H9 (cell line): ENCODE measurements at regions not wholly inside any gene's neighbourhood (a gene's known extent, or its start where the extent isn't known, plus 50 kb on each side); places are given as distances from the start of the nearest gene placed in this dataset.

Source experiments
- DNase-seq: peaks from one replicate; pipeline ENCODE4 v3.0.0-alpha.2; 2017
- H2AFZ ChIP-seq: one replicate; pipeline ENCODE4 v1.6.1; 2013; ENCODE audit warnings: mild to moderate bottlenecking, low read length, control low read depth, moderate library complexity
- H2AK5ac ChIP-seq: 2 replicates; pipeline ENCODE4 v1.6.1; 2013; ENCODE audit warnings: low read length, control low read depth, mixed read lengths; ENCODE audit not compliant: insufficient read length
- H2BK120ac ChIP-seq: one replicate; pipeline ENCODE4 v1.6.1; 2013; ENCODE audit warnings: low read depth, mild to moderate bottlenecking, low read length, control low read depth, inconsistent platforms; ENCODE audit not compliant: poor library complexity, severe bottlenecking
- H2BK12ac ChIP-seq: 2 replicates; pipeline ENCODE4 v1.6.1; 2013; ENCODE audit warnings: low read length, control low read depth, mixed read lengths, low read depth; ENCODE audit not compliant: insufficient read length
- H2BK15ac ChIP-seq: 2 replicates; pipeline ENCODE4 v1.6.1; 2013; ENCODE audit warnings: low read depth, low read length, control low read depth
- H2BK20ac ChIP-seq: one replicate; pipeline ENCODE4 v1.6.1; 2013; ENCODE audit warnings: low read depth, mild to moderate bottlenecking, low read length, control low read depth, inconsistent platforms; ENCODE audit not compliant: poor library complexity, severe bottlenecking
- H2BK5ac ChIP-seq: 2 replicates; pipeline ENCODE4 v1.6.1; 2013; ENCODE audit warnings: low read length, control low read depth, mixed read lengths; ENCODE audit not compliant: insufficient read length
- H3K14ac ChIP-seq: 2 replicates; pipeline ENCODE4 v1.6.1; 2013; ENCODE audit warnings: low read length, control low read depth; ENCODE audit not compliant: insufficient read depth
- H3K18ac ChIP-seq: 2 replicates; pipeline ENCODE4 v1.6.1; 2013; ENCODE audit warnings: low read depth, mild to moderate bottlenecking, mixed read lengths, low read length, control low read depth; ENCODE audit not compliant: insufficient read length
- H3K23ac ChIP-seq: 2 replicates; pipeline ENCODE4 v1.6.1; 2013; ENCODE audit warnings: low read length, control low read depth, mixed read lengths, low read depth; ENCODE audit not compliant: insufficient read length
- H3K23me2 ChIP-seq: 2 replicates; pipeline ENCODE4 v1.6.1; 2013; ENCODE audit warnings: low read depth, mild to moderate bottlenecking, mixed read lengths, low read length, control low read depth; ENCODE audit not compliant: insufficient read length, poor library complexity, severe bottlenecking
- H3K27ac ChIP-seq: 2 replicates; pipeline ENCODE4 v1.5.1; 2013; ENCODE audit warnings: low read length, control low read depth, mixed read lengths, low read depth; ENCODE audit not compliant: insufficient read length
- H3K27me3 ChIP-seq: 2 replicates; pipeline ENCODE4 v1.6.1; 2013; ENCODE audit warnings: low read length, control low read depth, inconsistent platforms; ENCODE audit not compliant: insufficient read depth
- H3K4ac ChIP-seq: 2 replicates; pipeline ENCODE4 v1.6.1; 2013; ENCODE audit warnings: low read depth, mild to moderate bottlenecking, control low read depth, inconsistent platforms, low read length, moderate library complexity
- H3K4me1 ChIP-seq: 2 replicates; pipeline ENCODE4 v1.6.1; 2013; ENCODE audit warnings: low read length, control low read depth, inconsistent platforms; ENCODE audit not compliant: insufficient read depth
- H3K4me2 ChIP-seq: 2 replicates; pipeline ENCODE4 v1.6.1; 2013; ENCODE audit warnings: low read length, control low read depth, mixed read lengths; ENCODE audit not compliant: insufficient read length, insufficient read depth
- H3K56ac ChIP-seq: 2 replicates; pipeline ENCODE4 v1.6.1; 2013; ENCODE audit warnings: low read depth, mild to moderate bottlenecking, mixed read lengths, low read length, control low read depth; ENCODE audit not compliant: insufficient read length
- H3K79me1 ChIP-seq: 2 replicates; pipeline ENCODE4 v1.6.1; 2013; ENCODE audit warnings: low read depth, mild to moderate bottlenecking, moderate library complexity, low read length, control low read depth, inconsistent platforms; ENCODE audit not compliant: insufficient read depth, poor library complexity, severe bottlenecking
- H3K79me2 ChIP-seq: 2 replicates; pipeline ENCODE4 v1.6.1; 2013; ENCODE audit warnings: low read length, control low read depth, inconsistent platforms; ENCODE audit not compliant: insufficient read depth
- H3K9ac ChIP-seq: 2 replicates; pipeline ENCODE4 v1.6.1; 2013; ENCODE audit warnings: low read length, control low read depth, mixed read lengths; ENCODE audit not compliant: insufficient read length; ENCODE audit errors: extremely low read depth
- H3K9me3 ChIP-seq: one replicate; pipeline ENCODE4 v1.6.1; 2013; ENCODE audit warnings: low read depth, low read length, inconsistent platforms; ENCODE audit not compliant: control insufficient read depth
- H3T11ph ChIP-seq: one replicate; pipeline ENCODE4 v1.6.1; 2013; ENCODE audit warnings: mild to moderate bottlenecking, low read length, control low read depth, inconsistent platforms
- H4K20me1 ChIP-seq: one replicate; pipeline ENCODE4 v1.6.1; 2013; ENCODE audit not compliant: control insufficient read depth, insufficient read length, insufficient read depth
- H4K5ac ChIP-seq: 2 replicates; pipeline ENCODE4 v1.6.1; 2013; ENCODE audit warnings: low read depth, mild to moderate bottlenecking, mixed read lengths, low read length, control low read depth; ENCODE audit not compliant: insufficient read length
- H4K8ac ChIP-seq: replicated peaks from 2 replicates; pipeline ENCODE4 v1.6.1; 2013; ENCODE audit warnings: low read length, control low read depth, mixed read lengths, low read depth; ENCODE audit not compliant: insufficient read length
- H4K91ac ChIP-seq: 2 replicates; pipeline ENCODE4 v1.6.1; 2013; ENCODE audit warnings: low read depth, mild to moderate bottlenecking, moderate library complexity, mixed read lengths, low read length, control low read depth; ENCODE audit not compliant: insufficient read length
- H3K27ac Mint-ChIP-seq, 3 experiments: 2 replicates in 2 of 3; 3 replicates in 1 of 3; pipeline ENCODE4 v1.8.0; 2020 to 2021; ENCODE audit warnings: mixed read lengths in 3 of 3, mild to moderate bottlenecking in 1 of 3, moderate library complexity in 1 of 3
- H3K27me3 Mint-ChIP-seq: 2 replicates; pipeline ENCODE4 v1.8.0; 2021; ENCODE audit warnings: low read depth, mild to moderate bottlenecking, moderate library complexity, mixed read lengths
- H3K36me3 Mint-ChIP-seq, 3 experiments: 2 replicates in 2 of 3; 3 replicates in 1 of 3; pipeline ENCODE4 v1.8.0; 2020 to 2021; ENCODE audit warnings: low read depth in 3 of 3, mixed read lengths in 3 of 3; ENCODE audit not compliant: insufficient read depth in 1 of 3
- H3K4me1 Mint-ChIP-seq, 2 experiments: 2 replicates each; pipeline ENCODE4 v1.8.0; 2020; ENCODE audit warnings: mixed read lengths in 2 of 2
- H3K4me3 Mint-ChIP-seq, 2 experiments: 2 replicates in 1 of 2; 3 replicates in 1 of 2; pipeline ENCODE4 v1.8.0; 2020 to 2021; ENCODE audit warnings: mild to moderate bottlenecking in 2 of 2, mixed read lengths in 2 of 2, moderate library complexity in 1 of 2
- H3K9me3 Mint-ChIP-seq, 2 experiments: 2 replicates in 1 of 2; 3 replicates in 1 of 2; pipeline ENCODE4 v1.8.0; 2020; ENCODE audit warnings: mild to moderate bottlenecking in 2 of 2, mixed read lengths in 2 of 2, moderate library complexity in 1 of 2
- WGBS: extraction: QIAGEN DNeasy Blood & Tissue Kit; methylation state at CpG from one replicate; pipeline ENCODE4 v1.1.7; 2013; ENCODE audit warnings: missing lambda C conversion rate, low lambda C conversion rate, mixed read lengths; ENCODE audit not compliant: insufficient read length; ENCODE audit errors: extremely low coverage; 5-methylcytosine and 5-hydroxymethylcytosine counted together
- TF ChIP-seq, protein P1 (sequence below): fragments of 200-600 bp; sonication (generic); conservative IDR thresholded peaks from 3 replicates; pipeline ENCODE4 v1.8.0; 2021; ENCODE audit warnings: antibody characterized with exemption, mild to moderate bottlenecking

DNA sequence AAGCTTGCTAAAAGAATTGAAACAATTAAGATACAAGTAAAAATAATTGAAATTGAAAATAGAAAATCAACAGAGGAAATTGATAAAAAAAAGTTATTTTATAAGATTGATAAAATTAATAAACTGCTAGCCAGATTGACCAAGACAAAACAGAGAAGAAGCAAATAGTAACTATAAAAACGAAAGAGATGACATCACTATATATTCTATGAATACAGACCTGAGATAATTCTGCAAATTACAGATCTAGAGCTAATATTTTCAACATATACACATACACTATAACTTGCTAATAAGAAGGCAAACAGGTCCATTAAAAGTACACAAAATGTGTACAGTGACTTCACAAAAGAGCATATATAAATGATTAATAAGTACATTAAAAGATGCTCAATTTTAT lies 90.1 kb upstream of the RNPC3 start:
- H4K20me1 ChIP-seq = no peaks in the 10 kb centered on the region
- no peaks in the 10 kb centered on the region for H3K9me3 ChIP-seq
- no peak for DNase-seq
- H2BK12ac ChIP-seq = no peak overlapping the region
- no peak overlapping the region for H2BK15ac ChIP-seq
- H4K91ac ChIP-seq = no peak overlapping the region
- no peak overlapping the region for H3K23ac ChIP-seq
- H3K9ac ChIP-seq = no peak overlapping the region
- H3T11ph ChIP-seq = no peak overlapping the region
- no CpG with 5 or more reads among the region's 1 CpG for WGBS
- H3K4me3 Mint-ChIP-seq = no peak overlapping the region
- H2BK20ac ChIP-seq = no peak overlapping the region
- H3K14ac ChIP-seq = no peak overlapping the region
- no peak overlapping the region for H2BK5ac ChIP-seq
- H2AK5ac ChIP-seq = no peak overlapping the region
- no peaks in the 10 kb centered on the region; a peak in 1 of 7 replicates for H3K36me3 Mint-ChIP-seq
- no peak overlapping the region for H3K4ac ChIP-seq
- H3K56ac ChIP-seq = no peak overlapping the region
- H3K79me2 ChIP-seq = no peaks in the 10 kb centered on the region
- H3K27ac ChIP-seq = no peak overlapping the region
- H2BK120ac ChIP-seq = no peak overlapping the region
- H3K27me3 ChIP-seq = no peaks in the 10 kb centered on the region
- H3K27me3 Mint-ChIP-seq = peaks cover 2% of the 10 kb centered on the region; the same call in 1 of the 2 replicates
- no peaks in the 10 kb centered on the region for H3K23me2 ChIP-seq
- TF ChIP-seq, protein P1, sequence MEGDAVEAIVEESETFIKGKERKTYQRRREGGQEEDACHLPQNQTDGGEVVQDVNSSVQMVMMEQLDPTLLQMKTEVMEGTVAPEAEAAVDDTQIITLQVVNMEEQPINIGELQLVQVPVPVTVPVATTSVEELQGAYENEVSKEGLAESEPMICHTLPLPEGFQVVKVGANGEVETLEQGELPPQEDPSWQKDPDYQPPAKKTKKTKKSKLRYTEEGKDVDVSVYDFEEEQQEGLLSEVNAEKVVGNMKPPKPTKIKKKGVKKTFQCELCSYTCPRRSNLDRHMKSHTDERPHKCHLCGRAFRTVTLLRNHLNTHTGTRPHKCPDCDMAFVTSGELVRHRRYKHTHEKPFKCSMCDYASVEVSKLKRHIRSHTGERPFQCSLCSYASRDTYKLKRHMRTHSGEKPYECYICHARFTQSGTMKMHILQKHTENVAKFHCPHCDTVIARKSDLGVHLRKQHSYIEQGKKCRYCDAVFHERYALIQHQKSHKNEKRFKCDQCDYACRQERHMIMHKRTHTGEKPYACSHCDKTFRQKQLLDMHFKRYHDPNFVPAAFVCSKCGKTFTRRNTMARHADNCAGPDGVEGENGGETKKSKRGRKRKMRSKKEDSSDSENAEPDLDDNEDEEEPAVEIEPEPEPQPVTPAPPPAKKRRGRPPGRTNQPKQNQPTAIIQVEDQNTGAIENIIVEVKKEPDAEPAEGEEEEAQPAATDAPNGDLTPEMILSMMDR = no peak
- peaks cover 0 to 4% of the 10 kb centered on the region in 2 experiments; a peak in 2 of 5 replicates for H3K9me3 Mint-ChIP-seq
- no peak overlapping the region for H4K5ac ChIP-seq
- no peak overlapping the region for H3K4me2 ChIP-seq
- H3K4me1 ChIP-seq = no peaks in the 10 kb centered on the region
- H2AFZ ChIP-seq = no peak overlapping the region
- H4K8ac ChIP-seq = no peak overlapping the region
- H3K4me1 Mint-ChIP-seq = peaks cover 9 to 10% of the 10 kb centered on the region in 2 experiments
- no peak overlapping the region for H3K27ac Mint-ChIP-seq
- H3K79me1 ChIP-seq = no peaks in the 10 kb centered on the region
- H3K18ac ChIP-seq = no peak overlapping the region
